HuH-7 (cell line): ENCODE measurements at regions not wholly inside any gene's neighbourhood (a gene's known extent, or its start where the extent isn't known, plus 50 kb on each side); places are given as distances from the start of the nearest gene placed in this dataset.

ENCODE experiments used
- DNase-seq: peaks from one replicate; pipeline ENCODE4 v3.0.0; 2011; ENCODE audit warnings: low spot score

DNA sequence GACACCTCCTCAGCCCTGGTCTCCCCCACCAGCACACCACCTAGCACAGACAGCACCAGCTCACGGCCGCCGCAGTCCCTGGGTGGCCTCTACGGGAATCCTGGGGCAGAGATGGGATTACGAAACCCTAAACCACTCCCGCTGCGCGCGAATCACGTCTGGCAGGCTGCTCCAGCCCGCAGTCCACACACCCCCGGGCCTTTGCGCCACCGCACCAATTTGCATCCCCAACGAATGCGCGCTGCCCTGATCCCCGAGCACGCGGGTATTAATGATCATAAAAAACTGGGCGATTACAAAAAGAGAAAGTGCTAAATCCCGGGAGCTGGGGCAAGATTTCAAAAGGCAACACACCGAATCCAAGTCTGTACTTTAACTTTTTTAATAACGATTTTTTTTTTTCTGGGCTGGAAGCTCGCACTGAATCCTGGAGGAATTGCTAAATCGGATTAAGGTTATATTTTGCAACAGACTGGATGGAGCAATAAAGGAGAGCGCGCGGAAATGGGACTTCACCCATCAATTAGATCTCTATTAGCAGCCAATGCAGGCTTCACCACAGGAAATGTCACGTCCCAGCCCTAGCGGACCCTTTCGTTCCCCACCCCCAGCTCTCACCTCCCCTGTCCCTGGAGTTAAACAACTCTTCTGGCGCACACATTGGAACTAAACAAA lies 69.8 kb upstream of the TMEM33 start:
- peak; percentile 82 for DNase-seq

DNA sequence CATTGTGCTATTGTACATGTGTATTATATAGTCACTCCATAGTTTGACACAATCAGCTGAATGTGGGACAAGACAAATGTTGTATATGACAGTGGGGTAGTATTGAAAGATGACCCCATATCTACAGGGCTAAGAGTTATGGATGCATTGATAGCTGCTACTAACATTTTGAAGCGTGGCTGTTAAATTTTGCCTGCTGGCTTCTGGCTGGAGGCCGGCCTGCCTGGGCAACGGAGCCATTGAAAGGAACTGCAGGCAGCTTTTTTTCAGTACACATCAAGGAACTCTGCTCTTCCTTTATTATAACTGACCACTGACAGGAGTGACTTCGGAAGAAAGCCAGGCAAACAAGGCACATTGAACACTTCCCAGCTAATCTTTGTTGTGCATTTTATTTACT lies 76.1 kb upstream of the TMEM33 start:
- DNase-seq: no peak

DNA sequence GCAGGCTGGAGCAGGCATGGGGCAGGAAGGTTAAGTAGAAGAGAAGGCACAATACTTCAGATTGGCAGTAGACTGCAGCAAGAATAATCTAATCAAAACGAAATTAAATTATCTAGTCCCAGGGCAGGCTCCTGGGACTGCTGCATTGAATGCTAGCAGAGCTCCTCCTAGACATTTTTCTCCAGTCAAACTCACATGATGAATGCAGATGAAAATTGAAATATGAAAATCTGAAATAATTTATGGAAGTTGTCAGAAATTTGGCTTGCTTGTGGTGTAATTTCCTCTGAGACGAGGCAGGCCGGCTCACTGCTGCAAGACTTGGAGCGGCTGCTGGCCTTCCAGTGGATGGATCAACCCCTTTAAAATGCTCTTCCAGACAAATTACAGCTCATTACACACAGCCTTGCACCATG lies 78.0 kb upstream of the TMEM33 start:
- no peak for DNase-seq

DNA sequence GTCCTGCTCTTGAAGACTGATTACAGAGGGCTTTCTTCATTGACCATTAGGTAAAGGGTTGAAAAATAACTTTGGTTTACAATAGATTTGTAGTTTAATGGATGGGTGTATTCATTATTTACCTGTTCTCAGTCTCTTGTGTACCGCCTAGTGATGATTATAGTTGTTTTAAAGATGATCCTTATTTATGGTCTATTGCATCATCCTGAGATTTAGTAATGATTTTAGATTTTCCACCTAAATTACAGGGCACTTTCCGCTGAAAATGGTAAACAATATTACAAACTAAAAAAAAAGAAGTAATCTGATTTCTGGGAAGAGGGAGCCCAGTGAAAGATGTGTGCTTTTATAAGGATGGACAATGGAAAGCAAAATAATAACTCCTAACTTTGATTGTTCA lies 78.4 kb upstream of the TMEM33 start:
- no peak for DNase-seq

DNA sequence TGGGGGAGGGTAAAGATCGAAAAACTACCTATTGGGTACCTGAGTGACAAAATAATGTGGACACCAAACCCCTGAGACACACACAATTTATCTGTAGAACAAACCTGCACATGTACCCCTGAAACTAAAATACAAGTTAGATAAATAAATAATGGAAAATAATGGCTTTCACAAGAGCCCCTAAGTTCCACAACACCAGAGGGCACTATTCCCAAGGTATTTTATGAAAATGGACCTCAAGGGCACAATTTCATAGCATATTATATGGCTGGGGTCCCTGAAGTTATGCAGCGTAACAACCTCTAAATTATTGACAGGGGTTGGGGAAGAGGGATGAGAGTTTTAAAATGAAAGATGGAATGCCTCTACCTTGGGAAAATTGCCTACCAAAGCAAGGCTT lies 81.3 kb upstream of the TMEM33 start:
- DNase-seq: no peak

DNA sequence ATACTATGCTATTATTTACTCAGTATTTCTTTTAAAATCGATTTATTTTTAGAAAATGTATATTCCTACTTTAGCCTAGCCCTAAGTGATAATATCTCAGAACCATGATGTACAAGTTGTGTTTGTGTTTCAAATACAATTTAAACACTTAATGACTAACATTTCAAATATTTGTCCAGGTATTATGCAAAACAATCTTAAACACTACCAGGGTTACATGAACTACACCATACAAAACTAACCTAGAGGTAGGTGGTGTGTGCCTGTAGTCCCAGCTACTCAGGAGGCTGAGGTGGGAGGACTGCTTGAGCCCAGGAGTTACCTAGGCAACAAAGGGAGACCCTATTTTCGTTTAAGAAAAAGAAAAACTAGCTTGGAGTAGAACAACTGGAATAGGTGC lies 83.0 kb upstream of the TMEM33 start:
- DNase-seq: no peak

DNA sequence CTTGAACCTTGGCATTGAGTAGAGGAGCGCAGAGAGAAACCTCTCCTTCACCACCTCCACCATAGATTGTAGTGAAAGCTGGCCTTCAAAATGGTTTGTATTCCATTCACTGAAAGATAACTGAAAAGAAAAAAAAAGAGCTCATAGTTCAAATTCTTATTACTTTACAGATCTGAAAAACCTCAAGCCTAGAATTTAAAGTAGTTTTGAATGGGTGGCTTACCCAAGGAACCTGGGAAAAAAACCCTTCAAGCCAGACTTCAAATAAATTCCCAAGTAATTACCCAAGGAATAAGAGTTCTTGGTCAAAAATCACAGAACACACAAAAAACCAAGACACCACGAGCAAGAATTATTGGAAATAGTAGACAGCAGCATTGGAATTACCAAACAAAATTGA lies 83.6 kb upstream of the TMEM33 start:
- DNase-seq: no peak

DNA sequence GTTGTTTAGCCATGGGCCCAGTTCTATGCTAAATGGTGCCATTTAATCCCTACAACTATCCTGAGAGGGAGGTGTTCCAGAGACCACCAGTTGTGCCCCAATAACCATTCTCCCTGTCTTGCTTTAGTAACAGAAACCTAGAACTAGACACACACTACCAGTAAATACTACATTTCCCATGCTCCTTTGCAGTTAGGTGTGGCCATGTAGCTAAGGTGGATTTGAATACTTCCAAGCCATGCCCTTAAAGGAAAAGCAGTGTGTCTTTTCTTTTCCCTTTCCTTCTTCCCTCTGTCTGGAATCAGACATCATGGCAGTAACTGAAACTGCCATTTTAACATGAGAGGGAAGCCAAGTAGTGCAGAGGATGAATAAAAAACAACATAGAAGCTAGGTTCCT lies 90.9 kb upstream of the TMEM33 start:
- no peak for DNase-seq

DNA sequence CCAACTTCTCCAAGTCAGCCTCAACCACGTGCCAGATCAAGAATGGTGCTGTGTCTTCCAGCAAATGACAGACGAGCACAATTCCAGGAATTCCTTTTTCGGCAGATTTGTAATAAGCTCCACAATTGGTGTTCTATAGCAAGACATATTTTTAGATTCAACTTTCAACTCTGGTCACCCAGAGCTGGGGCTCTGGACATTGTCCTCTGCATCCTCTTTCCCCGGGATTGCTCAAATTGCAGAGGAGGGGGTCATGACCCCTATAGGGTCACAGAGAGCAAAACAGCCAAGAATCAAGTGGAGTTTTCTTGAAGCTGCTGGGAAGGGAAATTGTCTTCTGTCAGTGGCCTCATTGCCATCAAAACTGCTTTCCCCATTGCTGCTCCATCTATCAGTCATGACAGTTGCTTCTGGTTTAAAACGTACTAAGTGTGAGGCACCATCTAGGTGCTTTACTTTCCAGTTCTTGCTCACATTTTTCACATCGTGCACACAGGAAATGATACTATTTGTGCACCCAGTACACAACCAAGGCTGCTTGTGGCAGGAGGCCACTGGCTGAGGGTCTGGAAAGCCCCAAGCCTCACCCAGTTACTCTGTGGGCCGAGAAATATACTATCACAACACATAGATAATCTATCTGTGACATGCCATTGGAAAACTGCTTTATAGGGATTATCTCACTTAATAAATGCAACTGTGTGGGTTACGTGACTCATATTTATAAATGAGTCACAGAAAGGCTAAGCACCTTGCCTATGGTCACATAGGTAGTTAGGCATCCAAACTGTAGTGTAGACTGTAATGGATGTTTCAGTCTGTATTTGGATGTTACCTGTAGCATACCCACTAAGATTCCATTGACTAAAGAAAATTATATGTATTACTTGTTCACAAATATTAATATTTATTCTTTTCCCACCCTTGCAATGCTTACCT lies 91.7 kb upstream of the PHOX2B start:
- DNase-seq: no peak

DNA sequence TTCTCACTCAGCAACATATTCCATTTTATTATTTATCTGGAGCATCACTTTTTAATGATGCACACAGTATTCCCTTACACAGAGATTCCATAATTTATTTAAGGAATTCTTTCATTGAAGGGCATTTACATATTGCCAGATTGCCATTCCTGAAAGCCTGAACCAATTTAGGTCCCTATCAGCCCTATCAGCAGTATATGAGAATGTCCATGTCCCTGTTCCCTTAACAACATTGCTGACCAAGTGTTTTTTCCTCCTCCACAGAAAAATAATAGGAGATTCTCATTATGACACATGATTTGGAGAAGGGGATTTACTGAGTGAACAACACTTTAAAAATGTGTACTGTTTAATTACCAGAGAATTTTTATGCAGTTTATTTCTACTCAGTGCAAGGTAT lies 90.1 kb upstream of the PHOX2B start:
- DNase-seq: no peak

DNA sequence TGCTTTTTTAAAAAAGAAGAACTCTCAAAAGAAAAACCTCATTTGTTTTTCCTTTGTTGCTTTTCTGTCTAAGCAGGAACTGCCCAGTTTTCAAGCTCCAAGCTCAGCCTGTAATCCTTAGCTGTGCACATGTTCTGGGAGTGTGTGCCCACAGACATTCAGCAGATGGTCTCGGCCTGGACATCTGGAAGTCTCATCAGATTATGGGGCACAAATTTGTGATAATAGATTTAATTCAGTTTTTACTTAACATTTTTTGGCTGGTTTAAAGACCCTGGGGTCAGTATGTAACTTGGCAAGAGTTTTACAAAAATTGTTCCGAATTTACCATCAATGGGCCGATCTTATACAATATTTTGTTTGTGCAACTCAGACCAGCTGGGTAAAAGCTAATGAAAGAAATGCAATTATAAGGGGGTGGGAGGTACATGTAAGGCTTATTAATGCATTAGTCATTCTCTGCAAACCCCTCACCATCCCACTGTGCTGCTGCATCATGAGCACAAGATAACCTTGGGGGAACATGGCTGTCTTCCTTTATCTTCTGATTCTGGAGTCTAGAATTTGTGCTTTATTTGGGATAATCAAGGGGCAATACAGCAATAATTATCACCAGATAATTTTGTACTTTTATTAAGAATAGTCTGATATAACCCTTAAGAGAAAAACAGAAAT lies 86.9 kb upstream of the PHOX2B start:
- no peak for DNase-seq

DNA sequence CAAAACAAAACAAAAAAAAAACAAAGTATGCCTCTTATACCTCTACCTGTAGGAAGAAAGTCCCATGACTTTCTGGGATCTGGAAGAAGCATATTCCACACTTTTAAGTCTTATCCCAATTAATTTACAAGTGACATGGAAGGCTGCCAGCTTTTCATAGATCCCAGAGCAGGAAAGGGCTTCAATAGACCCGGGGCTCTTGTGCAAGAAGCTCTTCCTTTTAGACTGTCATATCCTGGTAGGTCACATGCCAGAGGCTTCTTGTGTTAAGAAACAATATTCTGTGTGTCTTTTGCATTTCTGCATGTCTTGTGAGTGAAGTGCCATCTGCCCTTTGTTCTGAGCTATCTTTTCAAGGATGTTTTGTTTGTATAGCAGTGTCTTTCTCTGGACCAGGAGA lies 84.4 kb upstream of the PHOX2B start:
- DNase-seq: no peak

DNA sequence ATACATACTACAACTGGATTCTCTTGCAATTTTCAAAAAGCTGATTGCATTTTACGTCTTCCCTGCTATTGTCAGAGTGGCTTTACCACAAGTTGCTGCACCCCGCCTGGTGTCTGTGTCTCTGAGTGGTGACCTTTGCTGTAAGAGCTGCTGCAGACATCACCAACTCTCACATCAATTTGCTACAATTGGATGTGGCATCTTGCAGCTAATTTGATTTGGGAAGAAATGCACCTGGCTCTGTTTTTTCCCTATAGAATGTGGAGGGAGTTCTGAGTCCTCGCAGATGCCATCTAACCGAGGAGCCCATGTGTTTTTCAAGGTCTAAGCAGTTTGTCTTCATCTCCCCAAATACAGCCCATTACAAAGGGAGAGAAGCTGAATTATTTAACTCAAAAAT lies 73.8 kb upstream of the PHOX2B start:
- DNase-seq: no peak

DNA sequence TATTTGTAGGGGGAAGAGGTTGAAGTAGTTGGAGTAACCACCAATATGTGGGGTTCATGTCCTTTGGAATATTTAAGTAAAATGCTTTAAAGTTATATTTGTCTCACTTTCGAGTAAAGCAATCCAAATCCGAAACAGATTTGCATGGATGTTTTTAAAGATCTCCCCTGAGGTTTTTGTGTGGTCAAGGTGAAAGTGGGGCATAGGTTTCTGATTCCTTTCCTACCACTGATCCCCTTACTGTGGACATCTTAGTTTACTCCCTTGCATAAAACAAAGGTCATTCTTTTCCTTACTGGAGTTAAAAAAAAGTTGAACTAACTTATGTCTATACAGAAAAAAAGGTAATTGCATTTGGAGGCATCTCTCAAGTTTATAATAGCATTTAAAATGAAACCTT lies 71.9 kb upstream of the PHOX2B start:
- DNase-seq: no peak

DNA sequence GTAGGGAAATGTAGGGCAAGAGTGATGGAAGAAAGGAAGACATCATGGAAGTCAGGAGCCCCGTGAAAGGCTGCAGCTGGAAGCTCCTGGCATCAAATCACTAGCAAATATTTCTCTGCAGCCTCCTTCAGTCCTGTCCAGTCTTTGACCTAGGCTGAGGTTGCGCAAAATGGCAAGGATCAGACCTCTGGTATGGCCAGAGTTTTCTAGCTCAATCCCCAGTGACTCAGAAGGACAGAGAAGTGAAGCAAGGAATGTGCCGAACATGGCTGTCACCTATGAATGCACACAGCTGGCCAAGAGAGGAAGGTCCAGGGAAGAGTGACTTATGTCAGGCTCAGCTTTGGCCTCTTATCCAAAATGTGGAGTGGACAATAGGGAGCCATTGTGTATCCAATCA lies 71.1 kb upstream of the PHOX2B start:
- DNase-seq: no peak

DNA sequence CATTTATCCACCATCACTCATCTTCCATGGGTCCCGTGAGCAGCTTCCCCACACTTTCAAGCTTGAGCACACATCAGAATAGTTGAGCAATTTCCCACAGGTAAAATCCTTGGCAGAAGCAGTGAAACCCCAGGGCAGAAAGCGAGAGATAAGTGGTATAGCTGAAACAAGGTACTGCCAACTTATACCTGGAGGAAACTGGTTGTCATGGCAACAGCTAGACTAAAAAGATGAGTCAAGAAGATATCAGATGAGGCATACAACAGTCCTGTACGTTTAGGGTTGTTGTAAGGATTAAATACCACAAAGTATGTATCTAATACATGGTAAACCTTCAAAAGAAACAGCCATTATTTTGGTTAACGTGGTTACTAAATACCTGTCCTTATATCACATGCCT lies 66.9 kb upstream of the PHOX2B start:
- no peak for DNase-seq

DNA sequence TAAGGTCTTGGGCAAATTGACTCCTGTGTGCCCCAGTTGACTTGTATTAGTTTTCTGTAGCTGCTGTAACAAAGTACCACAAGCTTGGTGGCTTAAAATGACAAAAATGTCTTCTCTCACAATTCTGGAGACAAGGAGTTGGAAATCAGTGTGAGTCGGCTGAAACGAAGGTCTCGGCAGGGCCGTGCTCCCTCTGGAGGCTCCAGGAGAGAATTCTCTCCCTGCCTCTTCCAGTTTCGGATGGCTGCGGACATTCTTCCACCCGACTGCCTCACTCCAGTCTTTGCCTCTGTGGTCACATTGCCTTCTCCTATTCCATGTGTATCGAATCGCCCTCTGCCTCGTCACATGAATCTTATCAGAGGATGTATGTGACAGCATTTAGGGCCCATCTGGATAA lies 66.0 kb upstream of the PHOX2B start:
- DNase-seq: peak; percentile 6

DNA sequence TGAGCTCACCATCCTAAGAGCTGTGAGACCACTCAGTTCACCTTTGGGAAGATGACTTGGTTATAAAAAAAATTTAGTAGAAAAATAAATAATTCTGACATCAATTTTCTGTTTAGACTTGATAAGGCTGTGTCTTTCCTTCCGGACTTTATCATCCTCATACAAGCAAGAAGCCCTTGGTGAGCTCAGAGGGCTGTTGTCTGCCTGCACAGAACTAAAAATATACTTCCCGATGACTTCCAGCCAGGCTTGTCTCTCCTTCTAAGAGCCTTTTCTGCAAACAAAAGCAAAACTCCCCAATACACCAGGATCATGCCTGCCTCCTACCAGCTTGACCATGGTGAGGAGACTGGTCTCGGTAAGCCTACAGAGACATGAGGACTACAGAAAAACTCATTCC lies 58.3 kb upstream of the PHOX2B start:
- DNase-seq: no peak

DNA sequence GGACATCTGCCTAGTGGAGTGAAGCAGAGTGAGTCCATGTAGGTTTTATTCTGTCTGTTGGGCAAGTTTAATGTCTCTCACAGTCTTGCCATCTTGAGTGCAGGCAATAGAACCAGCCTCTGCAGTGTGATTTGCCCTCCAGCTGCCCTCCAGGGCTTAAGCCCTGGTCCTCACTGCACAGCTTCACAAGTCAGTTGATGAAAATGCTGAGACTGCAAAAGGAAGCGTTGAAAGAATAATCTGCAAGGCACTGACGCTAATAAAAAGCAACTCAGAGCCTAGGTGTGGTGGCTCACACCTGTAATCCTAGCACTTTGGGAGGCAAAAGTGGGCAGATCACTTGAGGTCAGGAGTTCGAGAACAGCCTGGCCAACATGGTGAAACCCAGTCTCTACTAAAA lies 54.1 kb upstream of the PHOX2B start:
- DNase-seq: no peak

DNA sequence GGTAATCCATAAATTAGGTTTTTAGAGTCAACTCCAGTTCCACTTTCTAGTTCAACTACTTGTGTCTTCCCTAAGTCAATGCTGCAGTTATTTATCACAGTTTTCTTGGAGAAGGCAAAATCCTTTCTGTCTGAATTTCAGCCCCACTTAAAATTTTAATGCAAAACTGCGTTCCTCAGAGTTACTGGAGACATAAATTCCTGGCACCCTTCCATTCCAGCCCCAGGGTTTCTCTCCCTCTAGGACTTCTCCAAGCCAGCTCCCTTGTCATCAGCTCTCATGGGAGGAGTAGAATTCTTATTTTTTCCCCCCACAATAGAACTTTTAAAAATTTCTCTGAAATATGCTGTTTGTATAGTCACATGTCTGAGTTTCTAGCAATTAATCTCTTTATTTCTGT lies 50.6 kb upstream of the PHOX2B start:
- DNase-seq: no peak
